Panc1 (cell line): ENCODE measurements at regions not wholly inside any gene's neighbourhood (a gene's known extent, or its start where the extent isn't known, plus 50 kb on each side); places are given as distances from the start of the nearest gene placed in this dataset.

Source experiments
- POLR2AphosphoS5 ChIP-seq: IDR thresholded peaks from 2 replicates; pipeline ENCODE4 v1.6.1; 2012; ENCODE audit warnings: mild to moderate bottlenecking, low read depth, low read length, moderate library complexity
- SIN3A ChIP-seq: IDR thresholded peaks from 2 replicates; pipeline ENCODE4 v1.6.1; 2012; ENCODE audit warnings: low read depth, mild to moderate bottlenecking, low read length, moderate library complexity, borderline replicate concordance; ENCODE audit not compliant: insufficient read depth
- TCF7L2 ChIP-seq: IDR thresholded peaks from 2 replicates; pipeline ENCODE4 v1.6.1; 2011; ENCODE audit warnings: mild to moderate bottlenecking, low read depth, low read length, inconsistent platforms
- TF ChIP-seq, protein P1 (sequence below): fragments of 450-650 bp; IDR thresholded peaks from 2 replicates; pipeline ENCODE4 v1.5.1; 2017; ENCODE audit warnings: mild to moderate bottlenecking
- TF ChIP-seq, protein P2 (sequence below), 2 experiments: IDR thresholded peaks; 2 replicates each; pipeline ENCODE4 v1.6.1; 2011 to 2012; ENCODE audit warnings: low read depth in 2 of 2, control low read depth in 1 of 2, low read length in 1 of 2, mild to moderate bottlenecking in 1 of 2, moderate library complexity in 1 of 2; ENCODE audit not compliant: insufficient read depth in 1 of 2

DNA sequence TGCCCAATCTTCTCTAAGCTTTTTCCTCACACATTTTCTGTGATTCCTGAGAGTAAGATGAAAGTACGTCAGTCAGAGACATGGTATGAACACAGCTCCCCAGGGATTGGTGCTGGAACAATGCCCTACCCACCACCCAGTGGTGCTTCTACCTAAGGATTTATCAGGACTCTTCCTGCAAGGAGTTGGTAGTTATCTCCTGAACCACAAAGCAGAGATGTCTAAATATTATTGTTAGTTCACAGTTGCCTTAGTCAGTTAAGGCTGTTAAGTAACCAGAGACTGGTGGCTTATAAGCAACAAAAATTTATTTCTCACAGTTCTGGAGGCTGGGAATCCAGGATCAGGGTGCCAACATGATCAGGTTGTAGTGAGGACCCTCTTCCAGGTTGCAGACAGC is 60.3 kb upstream of the CCDC85A start:
- TF ChIP-seq, protein P1, sequence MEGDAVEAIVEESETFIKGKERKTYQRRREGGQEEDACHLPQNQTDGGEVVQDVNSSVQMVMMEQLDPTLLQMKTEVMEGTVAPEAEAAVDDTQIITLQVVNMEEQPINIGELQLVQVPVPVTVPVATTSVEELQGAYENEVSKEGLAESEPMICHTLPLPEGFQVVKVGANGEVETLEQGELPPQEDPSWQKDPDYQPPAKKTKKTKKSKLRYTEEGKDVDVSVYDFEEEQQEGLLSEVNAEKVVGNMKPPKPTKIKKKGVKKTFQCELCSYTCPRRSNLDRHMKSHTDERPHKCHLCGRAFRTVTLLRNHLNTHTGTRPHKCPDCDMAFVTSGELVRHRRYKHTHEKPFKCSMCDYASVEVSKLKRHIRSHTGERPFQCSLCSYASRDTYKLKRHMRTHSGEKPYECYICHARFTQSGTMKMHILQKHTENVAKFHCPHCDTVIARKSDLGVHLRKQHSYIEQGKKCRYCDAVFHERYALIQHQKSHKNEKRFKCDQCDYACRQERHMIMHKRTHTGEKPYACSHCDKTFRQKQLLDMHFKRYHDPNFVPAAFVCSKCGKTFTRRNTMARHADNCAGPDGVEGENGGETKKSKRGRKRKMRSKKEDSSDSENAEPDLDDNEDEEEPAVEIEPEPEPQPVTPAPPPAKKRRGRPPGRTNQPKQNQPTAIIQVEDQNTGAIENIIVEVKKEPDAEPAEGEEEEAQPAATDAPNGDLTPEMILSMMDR = no peak
- no peak for TF ChIP-seq POLR2AphosphoS5
- TF ChIP-seq SIN3A = no peak
- TF ChIP-seq, protein P2, sequence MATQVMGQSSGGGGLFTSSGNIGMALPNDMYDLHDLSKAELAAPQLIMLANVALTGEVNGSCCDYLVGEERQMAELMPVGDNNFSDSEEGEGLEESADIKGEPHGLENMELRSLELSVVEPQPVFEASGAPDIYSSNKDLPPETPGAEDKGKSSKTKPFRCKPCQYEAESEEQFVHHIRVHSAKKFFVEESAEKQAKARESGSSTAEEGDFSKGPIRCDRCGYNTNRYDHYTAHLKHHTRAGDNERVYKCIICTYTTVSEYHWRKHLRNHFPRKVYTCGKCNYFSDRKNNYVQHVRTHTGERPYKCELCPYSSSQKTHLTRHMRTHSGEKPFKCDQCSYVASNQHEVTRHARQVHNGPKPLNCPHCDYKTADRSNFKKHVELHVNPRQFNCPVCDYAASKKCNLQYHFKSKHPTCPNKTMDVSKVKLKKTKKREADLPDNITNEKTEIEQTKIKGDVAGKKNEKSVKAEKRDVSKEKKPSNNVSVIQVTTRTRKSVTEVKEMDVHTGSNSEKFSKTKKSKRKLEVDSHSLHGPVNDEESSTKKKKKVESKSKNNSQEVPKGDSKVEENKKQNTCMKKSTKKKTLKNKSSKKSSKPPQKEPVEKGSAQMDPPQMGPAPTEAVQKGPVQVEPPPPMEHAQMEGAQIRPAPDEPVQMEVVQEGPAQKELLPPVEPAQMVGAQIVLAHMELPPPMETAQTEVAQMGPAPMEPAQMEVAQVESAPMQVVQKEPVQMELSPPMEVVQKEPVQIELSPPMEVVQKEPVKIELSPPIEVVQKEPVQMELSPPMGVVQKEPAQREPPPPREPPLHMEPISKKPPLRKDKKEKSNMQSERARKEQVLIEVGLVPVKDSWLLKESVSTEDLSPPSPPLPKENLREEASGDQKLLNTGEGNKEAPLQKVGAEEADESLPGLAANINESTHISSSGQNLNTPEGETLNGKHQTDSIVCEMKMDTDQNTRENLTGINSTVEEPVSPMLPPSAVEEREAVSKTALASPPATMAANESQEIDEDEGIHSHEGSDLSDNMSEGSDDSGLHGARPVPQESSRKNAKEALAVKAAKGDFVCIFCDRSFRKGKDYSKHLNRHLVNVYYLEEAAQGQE (IDR thresholded peaks at IDR 0.05; ENCODE audit: insufficient read depth in 1 of 2, low read depth in 2 of 2, low read length in 1 of 2) = no peak
- TF ChIP-seq TCF7L2 = no peak
